Stimulated activated memory B cell treated with anti-CD40 and anti-IgM and Interleukin-4, amounts not matched to agents 10 μg/mL and 1 μg/mL and 100 μg/mL, for 72 hours (primary cell): ENCODE measurements at regions not wholly inside any gene's neighbourhood (a gene's known extent, or its start where the extent isn't known, plus 50 kb on each side); places are given as distances from the start of the nearest gene placed in this dataset.

Experiments
- ATAC-seq: fragments of 150-1000 bp; cut with Tn5 transposase; 2 replicates; pipeline ENCODE4 v1.10.0; 2021
- H3K27ac Mint-ChIP-seq: one replicate; pipeline ENCODE4 v1.8.0; 2022; ENCODE audit warnings: mild to moderate bottlenecking, mixed read lengths
- H3K27me3 Mint-ChIP-seq: one replicate; pipeline ENCODE4 v1.8.0; 2022; ENCODE audit warnings: mixed read lengths
- H3K36me3 Mint-ChIP-seq: one replicate; pipeline ENCODE4 v1.8.0; 2022; ENCODE audit warnings: mixed read lengths
- H3K4me1 Mint-ChIP-seq: one replicate; pipeline ENCODE4 v1.8.0; 2022; ENCODE audit warnings: mixed read lengths
- H3K4me3 Mint-ChIP-seq: one replicate; pipeline ENCODE4 v1.8.0; 2022; ENCODE audit warnings: mild to moderate bottlenecking, moderate library complexity, mixed read lengths
- H3K9me3 Mint-ChIP-seq: one replicate; pipeline ENCODE4 v1.8.0; 2022; ENCODE audit warnings: mixed read lengths

- H3K27me3 Mint-ChIP-seq: peaks cover 12% of the 10 kb centered on the region
Observed at GRCh38 chr2:200747668-200748618, 63.8 kb upstream of the BZW1 start.

DNA sequence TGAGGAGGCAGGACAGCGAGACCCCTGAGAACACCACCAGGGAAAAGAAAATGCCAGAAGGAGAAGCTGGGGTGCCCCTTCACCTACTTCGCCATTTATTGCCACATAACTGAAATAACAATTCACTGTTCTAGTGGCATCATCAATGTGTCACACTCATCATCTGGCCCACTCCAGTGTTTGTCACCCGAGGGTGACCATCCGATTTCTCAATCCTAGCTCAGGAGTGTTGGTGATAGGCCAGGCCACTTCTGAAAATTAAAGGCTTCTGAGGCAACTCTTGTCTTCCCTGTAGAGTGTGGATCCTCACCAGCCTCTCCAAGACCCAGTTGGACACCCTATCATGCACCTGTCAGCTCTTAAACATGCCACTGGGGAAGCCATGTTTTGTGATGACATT is 62.9 kb upstream of the BZW1 start:
- ATAC-seq: no peak

More at GRCh38 chr2:200747668-200748618, 63.8 kb upstream of the BZW1 start:
- Mint-ChIP-seq H3K9me3 (no peaks in the 10 kb centered on the region), H3K27ac (no peak overlapping the region), H3K4me3 (no peak overlapping the region), H3K4me1 (no peaks in the 10 kb centered on the region), H3K36me3 (no peaks in the 10 kb centered on the region)
- ATAC-seq: no peak

DNA sequence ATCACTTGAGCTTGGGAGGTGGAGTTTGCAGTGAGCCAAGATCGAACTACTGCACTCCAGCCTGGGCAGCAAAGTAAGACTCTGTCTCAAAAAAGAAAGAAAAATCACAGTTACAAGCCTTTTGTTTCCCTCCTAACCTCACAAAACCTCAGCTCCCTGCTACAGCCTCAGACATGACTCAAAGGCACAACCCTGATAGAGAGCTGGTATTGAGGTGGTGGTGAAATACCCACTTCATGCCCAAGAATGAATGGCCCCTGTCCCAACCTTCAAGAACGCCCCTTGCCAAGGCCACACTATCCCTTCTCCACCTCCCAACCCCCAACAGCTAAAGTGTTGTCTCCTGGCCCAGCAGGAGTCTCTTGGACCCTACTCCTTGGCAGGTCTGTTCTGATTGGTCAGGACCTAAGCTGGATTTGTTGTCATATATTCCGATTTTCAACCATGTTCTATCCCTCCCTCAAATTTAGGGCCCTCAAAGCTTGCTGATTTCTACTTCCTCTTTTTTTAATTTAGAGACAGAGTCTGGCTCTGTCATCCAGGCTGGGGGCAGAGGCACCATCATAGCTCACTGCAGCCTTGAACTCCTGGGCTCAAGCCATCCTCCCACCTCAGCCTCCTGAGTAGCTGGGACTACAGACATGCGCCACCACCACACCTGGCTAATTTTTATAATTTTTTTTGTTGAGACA is 61.9 kb upstream of the BZW1 start:
- Mint-ChIP-seq H3K36me3 (no peaks in the 10 kb centered on the region), H3K27ac (no peak overlapping the region), H3K27me3 (peaks cover 27% of the 10 kb centered on the region), H3K9me3 (no peaks in the 10 kb centered on the region), H3K4me1 (no peaks in the 10 kb centered on the region), H3K4me3 (no peak overlapping the region)
- ATAC-seq: no peak

More for the DNA sequence above, 62.9 kb upstream of the BZW1 start:
- Mint-ChIP-seq H3K9me3 (no peaks in the 10 kb centered on the region), H3K36me3 (no peaks in the 10 kb centered on the region), H3K4me3 (no peak overlapping the region), H3K27me3 (peaks cover 17% of the 10 kb centered on the region), H3K4me1 (no peaks in the 10 kb centered on the region), H3K27ac (no peak overlapping the region)

DNA sequence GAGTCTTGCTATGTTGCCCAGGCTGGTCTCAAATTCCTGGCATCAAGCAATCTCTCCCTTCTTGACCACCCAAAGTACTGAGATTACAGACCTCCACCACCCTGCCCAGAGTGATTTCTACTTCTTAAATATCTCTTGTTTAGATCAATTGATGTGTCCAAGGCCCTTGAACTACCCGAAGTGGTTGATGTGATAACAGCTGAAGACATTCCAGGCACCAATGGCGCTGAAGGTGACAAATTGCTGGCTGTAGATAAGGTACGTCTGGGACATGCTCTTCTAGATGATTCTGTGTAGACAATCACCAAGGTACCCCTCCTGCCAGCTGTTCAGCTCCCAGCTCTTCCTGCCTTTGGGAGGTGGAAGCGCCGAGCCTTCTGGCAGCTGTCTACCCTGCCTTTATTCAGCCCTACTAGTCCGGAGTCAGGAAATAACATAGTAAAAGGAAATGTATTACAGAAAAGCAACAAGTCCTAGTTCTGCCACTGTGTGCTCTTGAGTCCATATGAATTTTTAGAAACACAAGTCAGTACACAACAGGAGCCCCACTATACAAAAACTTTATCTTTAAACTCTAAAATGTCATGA is 61.3 kb upstream of the BZW1 start:
- no peak for ATAC-seq
- peaks cover 31% of the 10 kb centered on the region for H3K27me3 Mint-ChIP-seq
- H3K4me3 Mint-ChIP-seq: no peak overlapping the region

GRCh38 chr2:200751786-200752185 is 59.9 kb upstream of the BZW1 start:
- no peak for ATAC-seq
- Mint-ChIP-seq H3K4me3 (no peak overlapping the region), H3K4me1 (no peaks in the 10 kb centered on the region), H3K9me3 (no peaks in the 10 kb centered on the region), H3K27me3 (peaks cover 31% of the 10 kb centered on the region), H3K27ac (no peak overlapping the region), H3K36me3 (no peaks in the 10 kb centered on the region)

More for the DNA sequence above, 61.3 kb upstream of the BZW1 start:
- H3K27ac Mint-ChIP-seq: no peak overlapping the region
- H3K4me1 Mint-ChIP-seq: no peaks in the 10 kb centered on the region
- H3K9me3 Mint-ChIP-seq: no peaks in the 10 kb centered on the region
- H3K36me3 Mint-ChIP-seq: no peaks in the 10 kb centered on the region

GRCh38 chr2:200752332-200752731 is 59.4 kb upstream of the BZW1 start:
- Mint-ChIP-seq H3K27ac (no peak overlapping the region), H3K4me1 (no peaks in the 10 kb centered on the region), H3K36me3 (no peaks in the 10 kb centered on the region), H3K9me3 (no peaks in the 10 kb centered on the region), H3K27me3 (peaks cover 31% of the 10 kb centered on the region), H3K4me3 (no peak overlapping the region)
- no peak for ATAC-seq

GRCh38 chr2:200752835-200753234 is 58.9 kb upstream of the BZW1 start:
- Mint-ChIP-seq H3K27me3 (peaks cover 31% of the 10 kb centered on the region), H3K4me1 (no peaks in the 10 kb centered on the region), H3K9me3 (no peaks in the 10 kb centered on the region), H3K4me3 (no peak overlapping the region), H3K27ac (no peak overlapping the region), H3K36me3 (no peaks in the 10 kb centered on the region)
- no peak for ATAC-seq

GRCh38 chr2:200756618-200757321 is 54.9 kb upstream of the BZW1 start:
- Mint-ChIP-seq H3K36me3 (no peaks in the 10 kb centered on the region), H3K4me3 (no peak overlapping the region), H3K27ac (no peak overlapping the region), H3K4me1 (no peaks in the 10 kb centered on the region), H3K9me3 (no peaks in the 10 kb centered on the region), H3K27me3 (peaks cover 36% of the 10 kb centered on the region)
- no peak for ATAC-seq

DNA sequence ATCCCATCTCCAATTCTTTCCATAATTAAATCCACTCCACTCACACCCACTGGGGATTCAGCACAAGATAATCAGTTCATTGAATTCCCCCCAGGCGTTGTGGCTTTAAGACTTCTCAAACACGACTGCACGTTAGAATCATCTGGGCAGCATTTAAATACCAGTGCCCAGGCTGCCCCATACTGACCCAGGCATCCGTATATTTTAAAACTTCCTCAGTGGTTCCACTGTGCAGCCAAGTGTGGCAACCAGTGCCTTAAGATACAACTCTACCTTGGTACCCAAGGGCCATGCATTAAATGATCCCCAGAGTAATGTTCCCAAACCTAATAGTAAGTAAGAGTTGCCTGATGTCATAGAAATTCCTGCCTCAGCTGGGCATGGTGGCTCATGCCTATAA is 54.3 kb upstream of the BZW1 start:
- H3K27me3 Mint-ChIP-seq: peaks cover 40% of the 10 kb centered on the region
- H3K36me3 Mint-ChIP-seq: no peaks in the 10 kb centered on the region
- ATAC-seq: no peak
- H3K4me1 Mint-ChIP-seq: no peaks in the 10 kb centered on the region
- no peaks in the 10 kb centered on the region for H3K9me3 Mint-ChIP-seq
- no peak overlapping the region for H3K4me3 Mint-ChIP-seq
- no peak overlapping the region for H3K27ac Mint-ChIP-seq

DNA sequence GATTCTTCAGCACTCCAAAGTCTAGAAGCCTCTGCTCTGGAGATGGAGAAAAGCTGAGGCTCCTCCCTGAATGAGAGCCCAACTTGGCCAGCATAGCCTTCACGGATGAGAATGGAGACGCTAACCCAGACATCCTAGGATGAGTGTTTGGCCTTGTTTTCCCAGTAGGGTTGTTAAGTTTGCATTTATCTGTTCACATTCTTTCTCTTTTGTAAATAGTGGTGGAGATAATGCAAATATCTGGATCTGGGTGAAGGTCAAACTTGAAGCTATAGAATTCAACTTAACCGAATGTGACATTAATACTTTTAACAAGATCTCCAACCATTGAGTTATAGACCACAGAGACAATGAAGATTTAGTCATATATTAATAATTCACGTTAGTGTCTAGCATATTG is 53.4 kb upstream of the BZW1 start:
- H3K27me3 Mint-ChIP-seq: peaks cover 48% of the 10 kb centered on the region
- no peaks in the 10 kb centered on the region for H3K9me3 Mint-ChIP-seq
- no peak for ATAC-seq
- H3K4me1 Mint-ChIP-seq: no peaks in the 10 kb centered on the region
- no peak overlapping the region for H3K27ac Mint-ChIP-seq
- no peaks in the 10 kb centered on the region for H3K36me3 Mint-ChIP-seq
- H3K4me3 Mint-ChIP-seq: no peak overlapping the region

GRCh38 chr2:200761266-200761665 is 50.4 kb upstream of the BZW1 start:
- ATAC-seq: no peak
- Mint-ChIP-seq H3K9me3 (no peaks in the 10 kb centered on the region), H3K27me3 (peaks cover 33% of the 10 kb centered on the region), H3K4me3 (no peak overlapping the region), H3K4me1 (no peaks in the 10 kb centered on the region), H3K36me3 (no peaks in the 10 kb centered on the region), H3K27ac (no peak overlapping the region)
